NCI-H1436 (cell line): ENCODE measurements at regions not wholly inside any gene's neighbourhood (a gene's known extent, or its start where the extent isn't known, plus 50 kb on each side); places are given as distances from the start of the nearest gene placed in this dataset.
A peak's percentile ranks its signal among the peaks of the same experiment; 100 is the strongest.

Experiments used
- DNase-seq: peaks from one replicate; lab custom pipeline; 2025; lab: John Stamatoyannopoulos, UW

- DNase-seq, result no peak
These were observed 80.1 kb upstream of the SDK2 start for GRCh38 chr17:73724341-73724740.

GRCh38 chr17:73724990-73725389, 80.7 kb upstream of the SDK2 start:
- no peak for DNase-seq

- no peak for DNase-seq
These were observed 81.7 kb upstream of the SDK2 start for GRCh38 chr17:73725794-73726515.

GRCh38 chr17:73727941-73728340, 83.7 kb upstream of the SDK2 start:
- DNase-seq, result no peak

GRCh38 chr17:73729101-73729500, 84.9 kb upstream of the SDK2 start:
- DNase-seq, result no peak

GRCh38 chr17:73731733-73732132, 87.5 kb upstream of the SDK2 start:
- no peak for DNase-seq

GRCh38 chr17:73733517-73733916, 89.3 kb upstream of the SDK2 start:
- no peak for DNase-seq

GRCh38 chr17:73735245-73735644, 91.0 kb upstream of the SDK2 start:
- DNase-seq, result no peak

- DNase-seq, result no peak
These were observed 94.7 kb upstream of the SDK2 start for GRCh38 chr17:73738751-73739575.

GRCh38 chr17:73740370-73740769, 96.1 kb upstream of the SDK2 start:
- no peak for DNase-seq

- no peak for DNase-seq
These were observed 98.7 kb upstream of the SDK2 start for GRCh38 chr17:73742948-73743381.

GRCh38 chr17:73743518-73744201, 99.4 kb upstream of the SDK2 start:
- DNase-seq, result no peak

- peak; percentile 19 for DNase-seq
These were observed 100.2 kb upstream of the SDK2 start for GRCh38 chr17:73744411-73744810.

- DNase-seq, result peak; percentile 28
These were observed 102.2 kb upstream of the SDK2 start for GRCh38 chr17:73746314-73747073.

- peak; percentile 26 for DNase-seq
These were observed 103.2 kb upstream of the SDK2 start for GRCh38 chr17:73747221-73748002.

GRCh38 chr17:73748508-73748907, 104.3 kb upstream of the SDK2 start:
- peak; percentile 80 for DNase-seq

- no peak for DNase-seq
These were observed 105.1 kb upstream of the SDK2 start for GRCh38 chr17:73749337-73749823.

GRCh38 chr17:73749928-73750605, 105.8 kb upstream of the SDK2 start:
- no peak for DNase-seq

GRCh38 chr17:73750975-73751374, 106.7 kb upstream of the SDK2 start:
- DNase-seq, result no peak

- no peak for DNase-seq
These were observed 109.7 kb upstream of the SDK2 start for GRCh38 chr17:73753751-73754496.
